Activated CD8-positive, alpha-beta memory T cell treated with anti-CD3 and anti-CD28 coated beads, Interleukin-2, amount 10 ng/mL, durations not matched to agents 7 days and 5 days (primary cell): ENCODE measurements at regions not wholly inside any gene's neighbourhood (a gene's known extent, or its start where the extent isn't known, plus 50 kb on each side); places are given as distances from the start of the nearest gene placed in this dataset.
"Not testable (repeated sequence)": the region's sequence is repeated elsewhere in the genome, so short reads cannot be mapped to it uniquely, and the experiment has no call there.

ENCODE experiments used
- ATAC-seq: fragments of 150-1000 bp; cut with Tn5 transposase; one replicate; pipeline ENCODE4 v1.10.0; 2021; ENCODE audit warnings: moderate library complexity
- CTCF ChIA-PET: fragments of 350-600 bp; sonication (Branson Sonifier 250); formaldehyde crosslinking; loops from one replicate; lab custom pipeline; 2021; ENCODE audit warnings: antibody characterized with exemption; lab: Charles Lee
- DNase-seq: peaks from one replicate; pipeline ENCODE4 v3.0.0-alpha.2; 2020
- H3K27ac Mint-ChIP-seq: one replicate; pipeline ENCODE4 v1.8.0; 2021; ENCODE audit warnings: mild to moderate bottlenecking, mixed read lengths
- H3K27me3 Mint-ChIP-seq: one replicate; pipeline ENCODE4 v1.8.0; 2021; ENCODE audit warnings: mixed read lengths
- H3K36me3 Mint-ChIP-seq: one replicate; pipeline ENCODE4 v1.8.0; 2021; ENCODE audit warnings: mild to moderate bottlenecking, mixed read lengths
- H3K4me1 Mint-ChIP-seq: one replicate; pipeline ENCODE4 v1.8.0; 2021; ENCODE audit warnings: mixed read lengths
- H3K4me3 Mint-ChIP-seq: one replicate; pipeline ENCODE4 v1.8.0; 2021; ENCODE audit warnings: mild to moderate bottlenecking, moderate library complexity, mixed read lengths
- H3K9me3 Mint-ChIP-seq: one replicate; pipeline ENCODE4 v1.8.0; 2022; ENCODE audit warnings: low read depth, mixed read lengths

DNA sequence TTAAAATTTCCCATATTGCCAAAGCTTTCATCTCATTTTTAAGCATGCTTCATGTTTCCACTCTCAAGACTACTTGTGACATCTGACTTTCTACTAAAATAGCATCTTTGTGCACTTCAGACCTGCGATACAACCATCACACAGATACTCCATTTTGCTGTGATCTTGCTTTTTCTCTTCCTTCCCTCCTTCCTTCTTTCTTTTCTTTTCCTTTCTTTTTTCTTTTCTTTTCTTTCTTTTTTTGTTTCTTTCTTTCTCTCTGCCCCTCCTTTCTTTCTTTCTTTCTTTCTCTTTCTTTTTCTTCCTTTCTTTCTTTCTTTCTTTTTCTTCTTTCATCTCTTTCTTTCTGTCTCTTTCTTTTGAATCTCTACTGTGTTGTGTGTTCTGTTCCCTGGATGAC is 194.0 kb upstream of the KCND2 start:
- no peak overlapping the region for H3K4me3 Mint-ChIP-seq
- CTCF ChIA-PET = no interaction called here
- peaks cover 4% of the 10 kb centered on the region for H3K9me3 Mint-ChIP-seq
- H3K36me3 Mint-ChIP-seq = no peaks in the 10 kb centered on the region
- ATAC-seq (no peak), DNase-seq (no peak)
- no peak overlapping the region for H3K27ac Mint-ChIP-seq
- no peaks in the 10 kb centered on the region for H3K4me1 Mint-ChIP-seq
- H3K27me3 Mint-ChIP-seq = no peaks in the 10 kb centered on the region

DNA sequence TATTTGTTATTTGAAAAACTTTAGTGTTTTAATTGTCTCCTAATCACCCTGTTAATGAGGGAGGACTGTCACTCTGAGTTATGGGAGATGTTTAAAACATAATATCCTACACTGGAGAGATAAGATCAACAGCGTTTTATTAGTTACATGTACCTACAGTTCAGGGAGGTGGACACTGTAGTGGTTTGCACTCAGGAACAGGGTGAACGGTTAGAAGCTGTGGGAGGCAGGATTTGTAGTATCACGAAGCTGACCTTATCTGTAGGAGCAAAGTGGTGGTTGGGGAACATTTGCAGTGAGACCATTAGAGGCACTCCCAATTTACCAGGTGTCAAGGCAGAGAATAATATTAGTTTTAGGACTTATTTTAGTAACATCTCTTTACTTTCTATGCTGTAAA is 193.3 kb upstream of the KCND2 start:
- H3K36me3 Mint-ChIP-seq = no peaks in the 10 kb centered on the region
- H3K4me3 Mint-ChIP-seq = no peak overlapping the region
- H3K27ac Mint-ChIP-seq = no peak overlapping the region
- ATAC-seq (no peak), DNase-seq (no peak)
- H3K27me3 Mint-ChIP-seq = no peaks in the 10 kb centered on the region
- CTCF ChIA-PET = no interaction called here
- peaks cover 4% of the 10 kb centered on the region for H3K9me3 Mint-ChIP-seq
- H3K4me1 Mint-ChIP-seq = no peaks in the 10 kb centered on the region

DNA sequence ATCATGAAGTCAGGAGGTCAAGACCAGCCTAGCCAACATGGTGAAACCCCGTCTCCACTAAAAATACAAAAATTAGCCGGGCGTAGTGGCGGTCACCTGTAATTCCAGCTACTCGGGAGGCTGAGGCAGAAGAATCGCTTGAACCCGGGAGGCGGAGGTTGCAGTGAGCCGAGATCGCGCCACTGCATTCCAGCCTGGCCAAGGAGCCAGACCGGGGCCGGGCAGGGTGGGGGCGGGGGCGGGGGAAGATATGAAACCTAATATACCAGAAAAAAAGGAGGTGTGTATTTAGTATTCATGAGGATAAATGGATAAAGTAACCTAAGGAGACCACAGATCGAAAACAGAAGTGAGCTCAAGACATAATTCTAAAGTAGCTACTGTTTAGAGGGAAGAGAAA is 186.5 kb upstream of the KCND2 start:
- H3K36me3 Mint-ChIP-seq, H3K4me1 Mint-ChIP-seq, H3K27ac Mint-ChIP-seq, CTCF ChIA-PET, H3K27me3 Mint-ChIP-seq, DNase-seq, ATAC-seq, H3K4me3 Mint-ChIP-seq, H3K9me3 Mint-ChIP-seq: not testable (repeated sequence)

DNA sequence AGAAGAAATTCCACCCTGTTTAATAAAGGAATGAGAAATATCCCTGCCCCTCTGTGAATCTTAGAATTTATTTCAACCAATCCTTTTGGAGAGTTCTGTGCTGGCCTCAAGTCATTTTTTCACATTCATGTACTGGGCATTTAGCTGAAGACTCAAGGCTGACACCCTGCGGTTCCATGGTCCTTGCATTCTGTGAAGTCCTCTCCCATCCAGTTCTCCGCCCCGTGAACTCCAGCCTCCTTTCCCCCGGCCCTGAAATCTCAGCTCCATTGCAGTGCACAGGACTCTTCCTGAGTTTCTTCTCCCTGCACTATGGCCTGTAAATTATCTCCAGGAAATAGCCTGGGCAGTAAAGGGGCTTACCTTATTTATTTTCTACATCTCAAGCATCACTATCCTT is 183.0 kb upstream of the KCND2 start:
- Mint-ChIP-seq H3K27ac (no peak overlapping the region), H3K9me3 (peaks cover 11% of the 10 kb centered on the region), H3K4me1 (no peaks in the 10 kb centered on the region), H3K27me3 (no peaks in the 10 kb centered on the region), H3K36me3 (no peaks in the 10 kb centered on the region), H3K4me3 (no peak overlapping the region)
- ATAC-seq (no peak), DNase-seq (no peak)
- CTCF ChIA-PET = no interaction called here

GRCh38 chr7:120091807-120092206 is 181.2 kb upstream of the KCND2 start:
- H3K4me1 Mint-ChIP-seq = no peaks in the 10 kb centered on the region
- H3K4me3 Mint-ChIP-seq = no peak overlapping the region
- no peak overlapping the region for H3K27ac Mint-ChIP-seq
- DNase-seq (no peak), ATAC-seq (no peak)
- no peaks in the 10 kb centered on the region for H3K36me3 Mint-ChIP-seq
- H3K27me3 Mint-ChIP-seq = no peaks in the 10 kb centered on the region
- H3K9me3 Mint-ChIP-seq = peaks cover 11% of the 10 kb centered on the region
- CTCF ChIA-PET = no interaction called here

- no peaks in the 10 kb centered on the region for H3K36me3 Mint-ChIP-seq
- H3K9me3 Mint-ChIP-seq = peaks cover 10% of the 10 kb centered on the region
- no peak for ATAC-seq
- DNase-seq = no peak
- no peaks in the 10 kb centered on the region for H3K4me1 Mint-ChIP-seq
- H3K4me3 Mint-ChIP-seq = no peak overlapping the region
- H3K27me3 Mint-ChIP-seq = no peaks in the 10 kb centered on the region
- H3K27ac Mint-ChIP-seq = no peak overlapping the region
- CTCF ChIA-PET = no interaction called here
Measured at GRCh38 chr7:120097020-120097419, 176.0 kb upstream of the KCND2 start.

GRCh38 chr7:120097774-120098173 is 175.2 kb upstream of the KCND2 start:
- Mint-ChIP-seq H3K36me3 (no peaks in the 10 kb centered on the region), H3K27me3 (no peaks in the 10 kb centered on the region), H3K27ac (no peak overlapping the region), H3K9me3 (peaks cover 10% of the 10 kb centered on the region), H3K4me3 (no peak overlapping the region), H3K4me1 (no peaks in the 10 kb centered on the region)
- DNase-seq = no peak
- CTCF ChIA-PET = no interaction called here
- ATAC-seq = no peak

DNA sequence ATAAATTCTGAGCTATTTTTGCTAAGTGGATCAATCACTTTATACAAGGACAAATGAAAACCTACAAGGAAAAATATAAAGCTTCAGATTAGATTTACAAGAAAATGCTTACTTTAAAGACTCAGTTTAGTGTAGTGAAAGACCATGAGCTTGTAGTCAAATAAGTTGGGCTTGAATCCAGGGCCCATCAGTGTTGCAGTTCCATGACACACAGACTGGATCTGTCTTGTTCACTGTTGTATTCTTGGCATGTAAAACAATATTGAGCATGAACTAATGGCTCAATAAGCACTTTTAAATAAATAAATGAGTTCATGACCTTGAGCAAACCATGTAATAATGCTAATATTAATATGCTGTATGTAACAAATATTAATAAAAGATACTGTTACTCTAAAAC is 164.6 kb upstream of the KCND2 start:
- Mint-ChIP-seq H3K9me3 (peaks cover 7% of the 10 kb centered on the region), H3K27me3 (no peaks in the 10 kb centered on the region), H3K36me3 (no peaks in the 10 kb centered on the region), H3K4me1 (no peaks in the 10 kb centered on the region), H3K27ac (no peak overlapping the region), H3K4me3 (no peak overlapping the region)
- no peak for ATAC-seq
- DNase-seq = no peak
- CTCF ChIA-PET = no interaction called here

DNA sequence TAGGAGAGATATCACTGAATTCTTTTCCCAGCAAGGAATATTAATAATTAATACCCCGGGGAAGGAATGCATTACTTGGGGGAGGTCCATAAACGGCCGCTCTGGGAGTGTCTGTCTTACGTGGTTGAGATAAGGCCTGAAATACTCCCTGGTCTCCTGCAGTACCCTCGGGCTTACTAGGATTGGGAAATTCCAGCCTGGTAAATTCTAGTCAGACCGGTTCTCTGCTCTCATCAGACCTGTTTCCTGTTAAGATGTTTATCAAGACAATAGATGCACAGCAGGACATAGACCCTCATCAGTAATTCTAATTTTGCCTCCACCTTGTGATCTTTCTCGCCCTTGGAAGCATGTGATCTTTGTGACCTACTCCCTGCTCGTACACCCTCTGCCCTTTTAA is 162.8 kb upstream of the KCND2 start:
- DNase-seq (no peak), ATAC-seq (no peak)
- no peak overlapping the region for H3K4me3 Mint-ChIP-seq
- peaks cover 7% of the 10 kb centered on the region for H3K9me3 Mint-ChIP-seq
- H3K27me3 Mint-ChIP-seq = no peaks in the 10 kb centered on the region
- no peaks in the 10 kb centered on the region for H3K36me3 Mint-ChIP-seq
- CTCF ChIA-PET = no interaction called here
- no peaks in the 10 kb centered on the region for H3K4me1 Mint-ChIP-seq
- no peak overlapping the region for H3K27ac Mint-ChIP-seq

GRCh38 chr7:120114626-120115025 is 158.3 kb upstream of the KCND2 start:
- Mint-ChIP-seq H3K4me3 (no peak overlapping the region), H3K36me3 (no peaks in the 10 kb centered on the region), H3K27ac (no peak overlapping the region), H3K27me3 (no peaks in the 10 kb centered on the region), H3K9me3 (peaks cover 7% of the 10 kb centered on the region), H3K4me1 (no peaks in the 10 kb centered on the region)
- DNase-seq (no peak), ATAC-seq (no peak)
- CTCF ChIA-PET = no interaction called here

DNA sequence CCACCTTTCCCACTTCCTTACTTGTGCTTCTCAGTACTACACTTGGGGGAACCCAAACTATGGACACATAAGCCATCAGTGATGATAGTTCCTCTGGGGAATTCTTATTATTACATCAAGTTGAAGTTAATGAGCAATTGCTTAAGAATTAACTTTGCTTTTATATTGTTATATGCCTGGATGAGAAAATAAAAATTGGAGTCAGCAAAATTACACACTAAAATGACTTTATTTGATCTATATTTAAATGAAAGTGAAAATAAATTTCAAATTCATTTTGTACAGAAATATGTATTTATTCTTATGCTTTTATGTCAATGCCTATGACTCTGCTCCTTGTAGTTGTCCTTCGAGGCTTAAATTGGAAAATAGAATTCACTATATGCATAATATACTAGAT is 149.4 kb upstream of the KCND2 start:
- no peak for ATAC-seq
- H3K4me1 Mint-ChIP-seq = no peaks in the 10 kb centered on the region
- H3K27me3 Mint-ChIP-seq = no peaks in the 10 kb centered on the region
- no peak overlapping the region for H3K27ac Mint-ChIP-seq
- H3K9me3 Mint-ChIP-seq = peaks cover 3% of the 10 kb centered on the region
- H3K36me3 Mint-ChIP-seq = no peaks in the 10 kb centered on the region
- no peak overlapping the region for H3K4me3 Mint-ChIP-seq
- DNase-seq = no peak
- CTCF ChIA-PET = no interaction called here

- Mint-ChIP-seq H3K36me3 (no peaks in the 10 kb centered on the region), H3K4me3 (no peak overlapping the region), H3K27me3 (no peaks in the 10 kb centered on the region), H3K27ac (no peak overlapping the region), H3K9me3 (peaks cover 19% of the 10 kb centered on the region), H3K4me1 (no peaks in the 10 kb centered on the region)
- CTCF ChIA-PET = no interaction called here
- no peak for DNase-seq
- no peak for ATAC-seq
Measured at GRCh38 chr7:120131096-120131839, 141.7 kb upstream of the KCND2 start.

- DNase-seq (no peak), ATAC-seq (no peak)
- Mint-ChIP-seq H3K36me3 (no peaks in the 10 kb centered on the region), H3K4me1 (no peaks in the 10 kb centered on the region), H3K9me3 (peaks cover 11% of the 10 kb centered on the region), H3K4me3 (no peak overlapping the region), H3K27ac (no peak overlapping the region), H3K27me3 (no peaks in the 10 kb centered on the region)
- CTCF ChIA-PET = no interaction called here
Measured at GRCh38 chr7:120138497-120138896, 134.5 kb upstream of the KCND2 start.

DNA sequence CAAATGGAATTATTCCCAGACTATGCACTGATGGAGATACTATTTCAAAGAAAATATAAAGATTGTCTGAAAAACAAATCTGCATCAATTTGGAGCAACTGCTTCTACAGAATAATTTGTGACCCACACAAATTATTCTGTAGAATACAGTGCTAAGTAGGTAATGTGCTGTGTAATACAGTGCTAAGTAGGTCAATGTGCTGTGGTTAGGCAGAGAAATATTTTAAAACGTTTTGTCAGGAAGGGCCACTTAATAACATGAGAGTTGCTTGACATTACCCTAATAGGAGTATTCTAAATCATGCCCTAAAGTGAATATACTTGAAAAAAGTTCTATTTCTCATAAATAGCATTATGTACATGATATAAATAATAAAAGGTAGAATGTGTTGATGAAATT is 116.5 kb upstream of the KCND2 start:
- ATAC-seq (no peak), DNase-seq (no peak)
- Mint-ChIP-seq H3K36me3 (no peaks in the 10 kb centered on the region), H3K4me3 (no peak overlapping the region), H3K4me1 (no peaks in the 10 kb centered on the region), H3K9me3 (peaks cover 7% of the 10 kb centered on the region), H3K27me3 (no peaks in the 10 kb centered on the region), H3K27ac (no peak overlapping the region)
- CTCF ChIA-PET = no interaction called here

GRCh38 chr7:120160166-120160565 is 112.8 kb upstream of the KCND2 start:
- CTCF ChIA-PET = no interaction called here
- Mint-ChIP-seq H3K9me3 (peaks cover 4% of the 10 kb centered on the region), H3K4me3 (no peak overlapping the region), H3K4me1 (no peaks in the 10 kb centered on the region), H3K27me3 (no peaks in the 10 kb centered on the region), H3K27ac (no peak overlapping the region), H3K36me3 (no peaks in the 10 kb centered on the region)
- no peak for DNase-seq
- ATAC-seq = no peak
